Stimulated activated naive CD8-positive, alpha-beta T cell treated with anti-CD3 and anti-CD28 coated beads, Interleukin-15, amount 100 ng/mL, for 72 hours (primary cell): ENCODE measurements at regions not wholly inside any gene's neighbourhood (a gene's known extent, or its start where the extent isn't known, plus 50 kb on each side); places are given as distances from the start of the nearest gene placed in this dataset.
A peak's percentile ranks its signal among the peaks of the same experiment; 100 is the strongest.
"Not testable (repeated sequence)": the region's sequence is repeated elsewhere in the genome, so short reads cannot be mapped to it uniquely, and the experiment has no call there.

Experiments
- ATAC-seq: fragments of 150-1000 bp; cut with Tn5 transposase; 2 replicates; pipeline ENCODE4 v1.10.0; 2021; ENCODE audit warnings: mild to moderate bottlenecking, moderate library complexity
- DNase-seq, 2 donors: peaks; one replicate each; pipeline ENCODE4 v3.0.0; 2021 to 2022
- H3K27ac Mint-ChIP-seq, 2 donors: one replicate each; pipeline ENCODE4 v1.8.0; 2022; ENCODE audit warnings: mild to moderate bottlenecking in 2 of 2, mixed read lengths in 2 of 2, moderate library complexity in 2 of 2
- H3K27me3 Mint-ChIP-seq: one replicate; pipeline ENCODE4 v1.8.0; 2022; ENCODE audit warnings: mixed read lengths
- H3K4me1 Mint-ChIP-seq: one replicate; pipeline ENCODE4 v1.8.0; 2022; ENCODE audit warnings: mild to moderate bottlenecking, mixed read lengths
- H3K4me3 Mint-ChIP-seq, 2 donors: one replicate each; pipeline ENCODE4 v1.8.0; 2022; ENCODE audit warnings: mild to moderate bottlenecking in 2 of 2, mixed read lengths in 2 of 2, moderate library complexity in 1 of 2
- H3K9me3 Mint-ChIP-seq, 2 donors: one replicate each; pipeline ENCODE4 v1.8.0; 2022; ENCODE audit warnings: mixed read lengths in 2 of 2

DNA sequence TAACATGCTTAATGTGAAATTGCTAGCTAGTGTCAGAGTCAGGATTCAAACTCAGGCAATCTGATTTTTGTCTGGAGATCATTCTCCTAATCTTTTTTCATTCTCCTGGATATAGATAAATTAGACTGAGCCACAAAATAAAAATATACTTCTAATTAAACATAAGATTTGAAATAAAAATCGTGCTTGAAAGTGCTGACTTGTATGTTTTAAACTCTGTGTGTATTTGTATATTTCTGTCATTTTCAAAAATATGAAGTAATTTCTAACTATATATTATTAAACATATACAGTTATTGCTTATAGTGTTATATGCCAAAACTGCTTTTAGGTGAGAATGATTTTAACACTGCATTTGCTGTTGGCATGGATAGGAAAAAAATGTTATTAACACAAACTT lies 239.4 kb downstream of the KCNJ2 start:
- Mint-ChIP-seq H3K27ac (no peak overlapping the region), H3K27me3 (no peaks in the 10 kb centered on the region), H3K4me1 (no peaks in the 10 kb centered on the region), H3K9me3 (peaks cover 0 to 11% of the 10 kb centered on the region in 2 donors), H3K4me3 (no peak overlapping the region)
- DNase-seq, result no peak
- ATAC-seq, result no peak

DNA sequence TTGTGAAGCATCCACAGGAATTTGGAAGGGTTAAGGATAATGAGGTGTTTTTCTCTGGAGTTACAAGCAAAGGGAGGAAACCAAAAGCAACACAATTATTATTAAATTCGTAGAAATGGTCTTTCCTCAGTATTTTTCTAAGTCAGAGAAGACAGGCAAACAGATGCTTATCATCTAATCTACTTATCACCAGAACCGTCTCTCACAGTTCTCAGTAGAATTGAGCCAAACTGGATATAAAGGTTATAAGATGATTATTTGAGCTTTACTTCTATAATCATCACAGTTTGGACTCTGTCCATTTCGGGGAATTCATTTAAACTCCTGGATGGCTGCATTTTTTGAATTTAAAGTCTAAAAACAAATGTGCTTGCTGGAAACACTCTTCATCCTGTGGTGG lies 245.0 kb downstream of the KCNJ2 start:
- Mint-ChIP-seq H3K27ac (no peak overlapping the region), H3K9me3 (no peaks in the 10 kb centered on the region), H3K4me3 (no peak overlapping the region), H3K4me1 (no peaks in the 10 kb centered on the region), H3K27me3 (no peaks in the 10 kb centered on the region)
- DNase-seq (no peak), ATAC-seq (no peak)

DNA sequence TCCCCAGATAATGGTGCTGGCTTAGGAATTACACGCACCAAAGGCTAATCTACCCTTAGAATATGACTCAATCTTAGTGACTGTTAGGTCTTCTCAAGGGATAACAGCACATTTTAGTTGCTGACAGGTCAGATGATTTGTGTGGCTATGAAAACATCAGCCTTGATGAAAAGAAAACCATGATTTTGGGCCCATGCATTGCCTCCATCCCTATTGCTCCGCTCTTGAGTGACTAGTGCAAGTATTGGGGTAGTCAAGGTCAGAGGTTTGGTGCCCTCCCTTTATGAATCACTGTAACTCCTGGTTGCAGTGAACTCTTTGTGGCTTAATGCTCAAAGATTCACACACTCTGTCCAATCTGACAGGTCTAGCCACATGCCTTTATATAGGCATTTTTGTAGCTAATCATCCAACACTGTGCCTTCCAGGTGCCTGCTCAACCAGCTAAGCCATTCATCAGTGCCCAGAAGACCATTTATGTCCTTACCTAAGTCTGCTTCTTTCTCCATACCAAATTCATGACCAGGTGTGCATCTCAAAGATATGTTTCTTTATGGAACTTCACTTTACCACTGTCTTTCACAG lies 251.6 kb downstream of the KCNJ2 start:
- H3K4me1 Mint-ChIP-seq, result no peaks in the 10 kb centered on the region
- no peak overlapping the region for H3K4me3 Mint-ChIP-seq
- no peaks in the 10 kb centered on the region for H3K27me3 Mint-ChIP-seq
- no peak overlapping the region for H3K27ac Mint-ChIP-seq
- DNase-seq, result no peak
- ATAC-seq, result no peak
- no peaks in the 10 kb centered on the region for H3K9me3 Mint-ChIP-seq

DNA sequence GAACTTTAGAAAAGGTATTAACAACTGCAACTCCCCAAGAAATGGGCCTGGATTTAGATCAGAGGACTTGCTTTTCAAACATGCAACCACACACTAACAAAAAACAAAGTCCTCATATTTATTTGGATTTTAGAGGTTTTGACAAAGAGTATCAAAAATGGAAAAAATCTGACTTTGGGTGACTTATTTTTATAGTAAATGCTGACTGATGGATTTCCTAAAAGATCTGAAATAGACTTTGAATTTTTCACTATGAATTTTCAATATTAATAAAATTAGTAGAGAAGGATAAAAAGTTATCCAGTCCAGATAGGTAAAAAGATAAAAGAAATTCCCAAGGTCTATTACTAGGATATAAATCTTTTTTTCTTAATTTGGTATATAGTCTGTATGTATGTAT lies 253.5 kb downstream of the KCNJ2 start:
- no peaks in the 10 kb centered on the region for H3K9me3 Mint-ChIP-seq
- no peak for ATAC-seq

DNA sequence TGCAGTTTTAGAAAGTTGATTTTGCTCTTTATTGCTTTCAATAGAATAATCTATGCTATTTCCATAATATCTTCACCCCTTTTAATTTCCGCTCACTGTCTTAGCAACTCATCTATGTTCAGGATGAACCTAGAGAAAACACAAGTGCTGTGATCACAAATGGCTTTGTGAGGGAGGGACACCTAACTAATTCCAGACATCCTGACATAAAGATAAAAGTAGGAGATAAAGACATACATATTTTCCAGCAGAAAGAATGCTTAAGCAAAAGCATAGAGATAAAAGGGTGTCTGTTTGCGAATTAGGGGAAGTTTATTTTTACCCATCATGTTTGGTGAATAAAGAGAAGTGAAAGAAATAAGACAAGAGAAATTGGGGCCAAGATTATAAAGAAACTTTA lies 254.2 kb downstream of the KCNJ2 start:
- no peak overlapping the region for H3K27ac Mint-ChIP-seq
- no peak overlapping the region for H3K4me3 Mint-ChIP-seq
- H3K4me1 Mint-ChIP-seq, result no peaks in the 10 kb centered on the region
- no peaks in the 10 kb centered on the region for H3K27me3 Mint-ChIP-seq
- H3K9me3 Mint-ChIP-seq, result no peaks in the 10 kb centered on the region
- DNase-seq (no peak), ATAC-seq (no peak)

More for the DNA sequence above, 253.5 kb downstream of the KCNJ2 start:
- no peak overlapping the region for H3K27ac Mint-ChIP-seq
- no peak overlapping the region for H3K4me3 Mint-ChIP-seq
- no peaks in the 10 kb centered on the region for H3K27me3 Mint-ChIP-seq
- no peak for DNase-seq
- no peaks in the 10 kb centered on the region for H3K4me1 Mint-ChIP-seq

DNA sequence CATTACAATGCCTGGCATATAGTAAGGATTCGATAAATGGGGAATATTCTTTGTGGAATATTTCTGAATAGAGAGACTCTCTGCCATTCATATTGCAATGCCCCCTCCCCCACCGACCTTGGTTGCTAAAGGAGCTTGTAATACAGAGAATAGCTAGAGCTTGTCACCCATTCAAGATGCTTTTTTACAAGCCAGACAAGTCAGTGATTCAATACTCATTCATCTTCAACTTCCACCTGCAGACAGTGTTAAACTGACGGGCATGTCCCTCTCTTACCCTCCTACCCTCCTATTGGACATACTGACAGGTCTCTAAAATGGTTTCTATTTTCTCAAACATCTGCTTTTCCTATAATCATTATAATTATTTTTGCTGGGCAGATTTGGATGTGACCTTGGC lies 257.4 kb downstream of the KCNJ2 start:
- no peak for DNase-seq
- Mint-ChIP-seq H3K4me1 (no peaks in the 10 kb centered on the region), H3K9me3 (no peaks in the 10 kb centered on the region), H3K4me3 (no peak overlapping the region), H3K27ac (no peak overlapping the region), H3K27me3 (no peaks in the 10 kb centered on the region)
- no peak for ATAC-seq

DNA sequence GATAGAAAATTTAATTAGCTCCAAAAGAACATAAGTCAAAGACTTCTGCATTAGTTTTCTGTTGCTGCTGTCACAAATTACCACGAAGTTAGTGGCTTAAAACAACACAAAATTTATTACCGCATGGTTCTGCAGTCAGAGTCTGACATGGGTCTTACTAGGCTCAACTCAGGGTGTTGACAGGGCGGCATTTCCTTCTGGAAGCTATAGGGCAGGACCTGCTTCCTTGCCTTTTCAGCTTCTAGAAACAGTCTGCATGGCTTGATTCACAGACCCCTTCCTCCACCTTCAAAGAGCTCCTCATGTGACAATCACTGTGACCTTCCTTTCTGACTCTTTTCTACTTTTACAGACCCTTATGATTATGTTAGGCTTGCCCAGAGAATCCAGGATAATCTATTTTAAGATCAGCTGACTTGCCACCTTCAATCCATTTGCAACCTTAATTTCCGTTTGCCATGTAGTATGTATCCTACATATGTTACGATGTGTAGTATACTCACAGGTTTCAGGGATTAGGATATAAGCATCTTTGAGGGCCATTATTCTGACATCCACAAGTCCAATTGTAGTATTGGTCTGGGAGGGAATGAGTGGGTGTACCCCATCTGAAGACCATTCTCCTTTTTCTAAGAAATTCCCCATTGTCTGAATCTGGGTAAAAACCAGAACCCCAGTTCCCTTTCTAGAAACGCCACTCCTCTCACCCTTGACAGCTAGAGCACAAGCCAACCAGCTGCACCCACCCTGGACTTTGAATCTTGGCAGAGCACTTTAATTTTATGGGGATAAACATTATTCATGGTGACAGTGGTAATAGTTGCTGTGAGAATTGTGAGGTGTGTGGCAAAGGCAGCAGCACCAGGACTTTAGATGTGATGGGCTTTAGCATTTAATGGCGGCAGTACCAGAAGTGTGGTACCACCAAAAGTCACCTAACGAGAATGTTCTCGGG lies 265.5 kb downstream of the KCNJ2 start:
- Mint-ChIP-seq H3K4me3 (no peak overlapping the region), H3K27me3 (no peaks in the 10 kb centered on the region), H3K27ac (no peak overlapping the region), H3K9me3 (no peaks in the 10 kb centered on the region), H3K4me1 (no peaks in the 10 kb centered on the region)
- DNase-seq (no peak), ATAC-seq (no peak)

DNA sequence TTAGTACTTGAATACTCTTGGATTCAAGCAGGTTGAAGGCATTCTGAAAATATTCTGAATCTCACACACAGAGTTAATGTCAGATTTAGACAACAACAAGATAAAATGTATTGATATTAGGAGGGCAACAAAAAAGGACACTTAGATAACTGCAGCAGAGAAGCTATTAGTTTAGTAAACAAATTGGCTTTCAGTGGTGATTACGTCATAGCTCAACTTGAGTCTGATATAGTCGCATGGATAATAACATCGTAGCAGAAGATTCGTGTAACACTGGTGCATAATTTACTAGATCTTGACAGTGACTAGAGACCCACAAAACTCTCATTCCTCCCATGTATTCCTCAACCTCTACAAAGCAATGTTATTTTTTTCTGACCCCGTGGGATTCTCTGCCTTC lies 268.3 kb downstream of the KCNJ2 start:
- H3K4me1 Mint-ChIP-seq, result no peaks in the 10 kb centered on the region
- H3K27me3 Mint-ChIP-seq, result no peaks in the 10 kb centered on the region
- no peak for DNase-seq
- H3K4me3 Mint-ChIP-seq, result no peak overlapping the region
- peak overlapping the region in 1 of 2 donors; percentile 55 for H3K27ac Mint-ChIP-seq
- no peak for ATAC-seq
- H3K9me3 Mint-ChIP-seq, result no peaks in the 10 kb centered on the region

DNA sequence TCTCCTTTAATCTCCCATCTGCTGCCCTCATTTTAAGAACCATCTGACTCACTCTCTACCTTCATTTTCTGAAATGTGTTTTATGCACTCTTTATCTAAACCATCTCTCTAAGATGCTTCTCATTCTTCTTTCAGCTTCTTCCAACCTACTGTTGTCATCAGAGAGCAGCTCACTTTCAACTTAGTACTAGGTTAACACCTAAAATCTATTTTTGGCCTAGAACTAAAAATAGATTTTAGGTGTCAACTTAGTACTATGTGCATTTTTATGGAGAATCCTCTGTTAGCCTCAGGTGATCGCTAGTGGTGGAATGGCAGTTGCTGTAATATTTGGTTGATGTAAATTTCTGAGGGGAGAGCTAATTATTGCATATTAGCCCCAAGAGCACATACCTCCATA lies 277.1 kb downstream of the KCNJ2 start:
- Mint-ChIP-seq H3K9me3 (peaks cover 0 to 5% of the 10 kb centered on the region in 2 donors), H3K4me1 (no peaks in the 10 kb centered on the region), H3K27ac (no peak overlapping the region), H3K4me3 (no peak overlapping the region), H3K27me3 (no peaks in the 10 kb centered on the region)
- ATAC-seq (no peak), DNase-seq (no peak)

DNA sequence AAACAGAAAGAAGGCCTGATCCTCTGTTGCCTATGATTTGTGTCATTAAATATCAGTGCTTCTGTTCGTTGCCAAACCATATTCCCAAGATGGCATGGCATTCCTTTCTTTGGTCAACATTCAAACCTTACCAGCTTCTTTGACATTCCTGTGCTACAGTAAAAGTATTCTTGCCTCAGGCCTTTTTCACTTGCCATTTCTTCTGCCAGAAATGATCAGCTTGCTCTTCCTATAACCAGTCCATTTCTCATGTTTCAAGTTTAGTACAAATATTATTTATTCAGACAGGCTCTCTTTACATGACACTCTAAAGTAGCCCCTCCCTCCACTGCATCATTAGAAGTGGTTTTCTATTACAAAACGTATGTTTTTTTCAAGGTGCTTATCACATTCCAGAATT lies 278.3 kb downstream of the KCNJ2 start:
- no peak for DNase-seq
- no peak overlapping the region for H3K27ac Mint-ChIP-seq
- no peak overlapping the region for H3K4me3 Mint-ChIP-seq
- ATAC-seq, result no peak
- H3K27me3 Mint-ChIP-seq, result no peaks in the 10 kb centered on the region
- no peaks in the 10 kb centered on the region for H3K4me1 Mint-ChIP-seq
- peaks cover 0 to 5% of the 10 kb centered on the region in 2 donors for H3K9me3 Mint-ChIP-seq

DNA sequence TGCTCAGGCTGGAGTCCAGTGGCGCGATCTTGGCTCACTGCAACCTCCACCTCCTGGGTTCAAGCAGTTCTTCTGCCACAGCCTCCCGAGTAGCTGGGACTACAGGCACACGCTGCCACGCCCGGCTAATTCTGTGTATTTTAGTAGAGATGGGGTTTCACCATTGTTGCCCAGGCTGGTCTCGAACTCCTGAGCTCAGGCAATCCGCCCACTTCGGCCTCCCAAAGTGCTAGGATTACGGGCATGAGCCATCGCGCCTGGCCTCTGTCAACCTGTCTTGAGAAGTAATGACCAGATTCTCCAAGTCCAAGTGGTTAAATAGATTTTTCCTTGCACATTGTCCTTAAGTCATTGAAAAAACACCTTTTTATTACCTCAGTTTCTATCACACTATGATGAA lies 283.7 kb downstream of the KCNJ2 start:
- H3K4me1 Mint-ChIP-seq, H3K27me3 Mint-ChIP-seq, H3K9me3 Mint-ChIP-seq, H3K4me3 Mint-ChIP-seq, H3K27ac Mint-ChIP-seq, DNase-seq, ATAC-seq: not testable (repeated sequence)

DNA sequence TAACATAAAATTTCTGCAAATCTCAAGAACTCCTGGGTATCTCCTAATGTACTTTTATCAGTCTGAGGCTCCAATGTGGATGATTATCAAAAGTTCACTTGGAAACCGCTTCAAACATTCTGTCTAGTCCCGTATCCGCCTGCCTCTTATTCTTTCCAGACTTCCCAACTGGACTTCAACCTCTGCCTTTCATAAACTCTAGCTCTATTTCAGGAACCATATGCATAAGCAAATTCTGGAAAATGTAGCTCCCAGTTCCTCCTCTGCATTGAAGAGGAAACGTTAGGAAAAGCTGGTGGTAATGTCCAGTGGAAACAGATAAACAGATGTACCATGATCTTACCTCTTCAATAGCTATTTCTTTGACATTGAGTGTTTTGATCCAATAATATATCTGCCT lies 285.0 kb downstream of the KCNJ2 start:
- Mint-ChIP-seq H3K4me3 (no peak overlapping the region), H3K9me3 (peaks cover 0 to 8% of the 10 kb centered on the region in 2 donors), H3K4me1 (no peaks in the 10 kb centered on the region), H3K27me3 (no peaks in the 10 kb centered on the region), H3K27ac (no peak overlapping the region)
- DNase-seq, result no peak
- ATAC-seq, result no peak

DNA sequence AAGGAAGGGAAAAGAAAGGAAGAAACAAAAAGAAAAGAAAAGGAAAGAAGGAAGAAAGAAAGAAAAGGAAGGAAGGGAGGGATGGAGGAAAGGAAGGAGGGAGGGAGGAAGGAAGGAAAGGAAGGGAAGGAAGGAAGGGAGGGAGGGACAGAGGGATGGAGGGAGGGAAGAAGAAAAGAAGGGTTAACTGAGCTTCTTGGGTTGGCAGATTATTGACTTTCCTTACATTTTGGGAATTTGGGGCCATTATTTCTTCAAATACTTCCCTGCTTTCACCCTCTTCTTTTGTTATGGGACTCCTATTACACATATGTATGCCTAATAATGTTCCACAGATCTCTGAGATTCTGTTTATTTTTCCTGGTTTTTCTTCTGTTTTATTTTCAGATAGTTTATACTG lies 285.6 kb downstream of the KCNJ2 start:
- Mint-ChIP-seq H3K27me3 (no peaks in the 10 kb centered on the region), H3K4me3 (no peak overlapping the region), H3K9me3 (peaks cover 0 to 8% of the 10 kb centered on the region in 2 donors), H3K27ac (no peak overlapping the region), H3K4me1 (no peaks in the 10 kb centered on the region)
- ATAC-seq (no peak), DNase-seq (no peak)

DNA sequence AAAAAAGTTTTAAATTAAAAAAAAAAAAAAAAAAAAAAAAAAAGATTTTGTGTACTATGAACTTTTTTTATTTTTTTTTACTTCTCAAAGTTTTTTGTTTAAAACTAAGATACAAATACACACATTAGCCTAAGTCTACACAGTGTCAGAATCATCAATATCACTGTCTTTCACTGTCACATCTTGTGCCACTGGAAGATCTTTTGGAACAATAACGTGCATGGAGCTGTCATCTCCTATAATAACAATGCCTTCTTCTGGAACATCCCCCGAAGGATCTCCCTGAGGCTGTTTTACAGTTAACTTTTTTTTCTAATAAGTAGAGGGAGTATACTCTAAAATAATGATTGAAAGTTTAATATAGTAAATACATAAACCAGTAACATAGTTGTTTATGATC lies 295.7 kb downstream of the KCNJ2 start:
- no peaks in the 10 kb centered on the region for H3K4me1 Mint-ChIP-seq
- H3K27ac Mint-ChIP-seq, result no peak overlapping the region
- no peaks in the 10 kb centered on the region for H3K9me3 Mint-ChIP-seq
- H3K4me3 Mint-ChIP-seq, result no peak overlapping the region
- no peaks in the 10 kb centered on the region for H3K27me3 Mint-ChIP-seq
- ATAC-seq, result no peak
- DNase-seq, result no peak

DNA sequence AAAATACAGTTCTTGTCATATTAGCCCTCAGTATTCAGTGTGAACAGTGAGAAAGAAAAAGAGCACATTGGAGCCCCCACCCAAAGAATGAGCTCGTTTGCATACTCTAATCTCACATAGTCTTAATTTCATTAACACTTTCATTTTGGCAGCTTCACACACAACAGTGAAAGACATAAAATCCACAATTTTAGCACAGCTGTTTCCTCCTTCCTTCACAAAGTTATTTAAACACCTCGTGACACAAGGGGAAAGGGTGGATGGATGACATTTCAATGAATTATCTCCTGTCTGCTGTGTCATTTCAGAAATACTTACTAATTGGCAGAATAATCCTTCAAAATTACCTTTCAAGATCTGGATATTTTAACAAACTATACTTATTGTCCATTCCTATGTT lies 299.3 kb downstream of the KCNJ2 start:
- peaks cover 0 to 10% of the 10 kb centered on the region in 2 donors for H3K9me3 Mint-ChIP-seq
- no peaks in the 10 kb centered on the region for H3K4me1 Mint-ChIP-seq
- H3K27ac Mint-ChIP-seq, result no peak overlapping the region
- ATAC-seq (no peak), DNase-seq (no peak)
- no peak overlapping the region for H3K4me3 Mint-ChIP-seq
- no peaks in the 10 kb centered on the region for H3K27me3 Mint-ChIP-seq

DNA sequence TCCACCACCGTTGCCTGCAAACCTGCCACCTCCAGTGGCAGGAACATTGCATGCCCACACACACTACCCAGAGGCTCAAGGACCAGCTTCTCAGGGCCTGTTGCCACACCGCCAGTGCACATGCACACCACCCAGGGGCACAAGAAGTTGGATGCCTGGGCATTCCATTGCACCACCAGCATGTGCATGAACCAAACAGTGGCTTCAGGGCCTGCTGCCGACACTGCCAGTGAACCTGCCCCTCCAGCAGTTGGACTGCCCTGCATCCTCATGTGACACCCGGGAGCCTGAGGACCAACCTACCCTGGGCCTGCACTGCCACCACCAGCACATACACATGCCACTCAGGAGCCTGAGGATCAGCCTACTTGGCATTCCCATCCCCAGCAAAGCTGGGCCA lies 303.7 kb downstream of the KCNJ2 start:
- ATAC-seq (no peak), DNase-seq (no peak)
- H3K27me3 Mint-ChIP-seq, result no peaks in the 10 kb centered on the region
- no peak overlapping the region for H3K27ac Mint-ChIP-seq
- H3K4me3 Mint-ChIP-seq, result no peak overlapping the region
- H3K4me1 Mint-ChIP-seq, result no peaks in the 10 kb centered on the region
- peaks cover 0 to 10% of the 10 kb centered on the region in 2 donors for H3K9me3 Mint-ChIP-seq
